ENCODE measurements at regions not wholly inside any gene's neighbourhood (a gene's known extent, or its start where the extent isn't known, plus 50 kb on each side); places are given as distances from the start of the nearest gene placed in this dataset.

DNA sequence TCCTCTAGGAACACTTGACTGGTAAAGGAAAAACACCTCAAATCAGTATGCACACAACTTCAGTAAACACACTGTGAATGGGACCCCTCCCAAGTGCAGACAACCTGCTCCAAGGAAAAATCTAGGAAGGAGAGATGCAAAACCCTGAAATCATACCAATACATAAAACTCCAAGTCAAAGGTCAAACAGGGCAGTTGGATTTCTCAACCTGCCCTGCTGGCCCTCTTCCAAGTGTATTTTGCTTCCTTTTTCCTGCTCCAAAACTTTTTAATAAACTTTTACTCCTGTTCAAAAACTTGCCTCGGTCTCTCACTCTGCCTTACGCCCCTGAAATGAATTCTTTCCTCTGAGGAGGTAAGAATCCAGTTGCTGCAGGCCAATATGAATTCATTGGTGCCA lies 665.1 kb downstream of the SORCS1 start:
- TF ChIP-seq, protein P1, sequence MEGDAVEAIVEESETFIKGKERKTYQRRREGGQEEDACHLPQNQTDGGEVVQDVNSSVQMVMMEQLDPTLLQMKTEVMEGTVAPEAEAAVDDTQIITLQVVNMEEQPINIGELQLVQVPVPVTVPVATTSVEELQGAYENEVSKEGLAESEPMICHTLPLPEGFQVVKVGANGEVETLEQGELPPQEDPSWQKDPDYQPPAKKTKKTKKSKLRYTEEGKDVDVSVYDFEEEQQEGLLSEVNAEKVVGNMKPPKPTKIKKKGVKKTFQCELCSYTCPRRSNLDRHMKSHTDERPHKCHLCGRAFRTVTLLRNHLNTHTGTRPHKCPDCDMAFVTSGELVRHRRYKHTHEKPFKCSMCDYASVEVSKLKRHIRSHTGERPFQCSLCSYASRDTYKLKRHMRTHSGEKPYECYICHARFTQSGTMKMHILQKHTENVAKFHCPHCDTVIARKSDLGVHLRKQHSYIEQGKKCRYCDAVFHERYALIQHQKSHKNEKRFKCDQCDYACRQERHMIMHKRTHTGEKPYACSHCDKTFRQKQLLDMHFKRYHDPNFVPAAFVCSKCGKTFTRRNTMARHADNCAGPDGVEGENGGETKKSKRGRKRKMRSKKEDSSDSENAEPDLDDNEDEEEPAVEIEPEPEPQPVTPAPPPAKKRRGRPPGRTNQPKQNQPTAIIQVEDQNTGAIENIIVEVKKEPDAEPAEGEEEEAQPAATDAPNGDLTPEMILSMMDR (optimal IDR thresholded peaks at IDR 0.05 in 1 of 3, IDR thresholded peaks at IDR 0.05 in 1 of 3, conservative IDR thresholded peaks at IDR 0.05 in 1 of 3; ENCODE audit: extremely low read depth in 1 of 3, insufficient read depth in 2 of 3, low read length in 3 of 3), result no peak
- TF ChIP-seq EZH2 (IDR thresholded peaks at IDR 0.05; ENCODE audit: low read length), result no peak

Data from keratinocyte (primary cell).